ENCODE measurements at regions not wholly inside any gene's neighbourhood (a gene's known extent, or its start where the extent isn't known, plus 50 kb on each side); places are given as distances from the start of the nearest gene placed in this dataset.

DNA sequence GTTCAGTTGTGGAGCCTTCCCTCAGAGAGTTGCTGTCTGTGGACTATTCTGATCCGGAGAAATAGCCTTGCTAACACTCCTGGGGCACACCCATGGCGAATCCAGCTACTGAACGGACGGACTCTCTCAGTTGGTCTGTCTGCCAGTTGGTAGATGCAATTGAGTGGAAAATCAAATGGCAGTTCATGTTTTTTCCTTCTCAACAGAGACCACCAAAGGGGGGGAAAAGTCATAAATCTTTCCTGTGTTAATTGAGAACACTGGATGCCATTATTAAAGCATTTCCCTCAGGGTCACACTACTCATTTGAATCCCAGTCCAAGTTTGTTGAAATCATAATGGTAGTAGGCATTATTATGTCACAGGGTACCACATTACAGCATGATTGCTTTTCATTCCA lies 354.3 kb upstream of the FAR2 start:
- Histone ChIP-seq H3K27ac (ENCODE audit: extremely low read depth, low read depth, low read length) (no peak overlapping the region), H3K4me1 (ENCODE audit: control insufficient read depth, insufficient read depth, low read length) (no peaks in the 10 kb centered on the region), H3K4me3 (ENCODE audit: low read depth, low read length) (no peak overlapping the region), H3K9me3 (ENCODE audit: control insufficient read depth, insufficient read depth, low read depth, low read length) (no peaks in the 10 kb centered on the region), H3K36me3 (ENCODE audit: control insufficient read depth in 2 of 2, insufficient read depth in 1 of 2, low read length in 2 of 2) (no peaks in the 10 kb centered on the region)
- ChIA-PET POLR2A (no interaction called here), CTCF (no interaction called here)
- TF ChIP-seq ZBTB10 (tag by site-specific recombination; IDR thresholded peaks at IDR 0.05) (no peak), ZBTB17 (tag by site-specific recombination; IDR thresholded peaks at IDR 0.05) (no peak), GFI1B (tag by site-specific recombination; IDR thresholded peaks at IDR 0.05) (no peak), ZNF324 (tag by site-specific recombination; IDR thresholded peaks at IDR 0.05) (no peak), ZNF654 (tag by site-specific recombination; IDR thresholded peaks at IDR 0.05; ENCODE audit: low read depth) (no peak), ZNF221 (tag by site-specific recombination; IDR thresholded peaks at IDR 0.05; ENCODE audit: borderline replicate concordance) (no peak), YY2 (tag by site-specific recombination; IDR thresholded peaks at IDR 0.05) (no peak), ZNF658 (tag by site-specific recombination; IDR thresholded peaks at IDR 0.05) (no peak), ZNF555 (tag by site-specific recombination; conservative IDR thresholded peaks at IDR 0.05) (no peak)

DNA sequence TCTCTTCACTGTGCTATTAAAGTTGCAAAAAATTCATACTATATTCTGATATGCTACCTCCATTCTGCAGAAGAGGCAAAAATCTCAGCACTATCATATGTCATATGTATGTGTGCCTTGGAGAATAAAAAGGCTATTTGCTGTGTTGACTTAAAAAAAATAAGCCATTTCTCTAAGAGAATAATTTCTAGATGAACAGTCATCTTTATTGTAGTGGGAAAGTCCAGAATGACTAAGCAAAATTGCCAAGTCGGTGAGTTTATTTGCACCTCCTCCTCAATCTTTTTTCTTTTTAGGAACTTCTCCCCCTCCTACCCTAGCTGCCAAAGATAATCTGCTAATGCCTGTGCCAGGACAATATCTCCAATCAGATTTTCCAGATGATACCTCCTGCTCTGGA lies 353.8 kb upstream of the FAR2 start:
- H3K4me3 ChIP-seq (ENCODE audit: low read depth, low read length): no peak overlapping the region
- ChIA-PET CTCF (no interaction called here), POLR2A (no interaction called here)
- no peaks in the 10 kb centered on the region for H3K36me3 ChIP-seq (ENCODE audit: control insufficient read depth in 2 of 2, insufficient read depth in 1 of 2, low read length in 2 of 2)
- no peak overlapping the region for H3K27ac ChIP-seq (ENCODE audit: extremely low read depth, low read depth, low read length)
- no peaks in the 10 kb centered on the region for H3K9me3 ChIP-seq (ENCODE audit: control insufficient read depth, insufficient read depth, low read depth, low read length)
- TF ChIP-seq, protein P1, sequence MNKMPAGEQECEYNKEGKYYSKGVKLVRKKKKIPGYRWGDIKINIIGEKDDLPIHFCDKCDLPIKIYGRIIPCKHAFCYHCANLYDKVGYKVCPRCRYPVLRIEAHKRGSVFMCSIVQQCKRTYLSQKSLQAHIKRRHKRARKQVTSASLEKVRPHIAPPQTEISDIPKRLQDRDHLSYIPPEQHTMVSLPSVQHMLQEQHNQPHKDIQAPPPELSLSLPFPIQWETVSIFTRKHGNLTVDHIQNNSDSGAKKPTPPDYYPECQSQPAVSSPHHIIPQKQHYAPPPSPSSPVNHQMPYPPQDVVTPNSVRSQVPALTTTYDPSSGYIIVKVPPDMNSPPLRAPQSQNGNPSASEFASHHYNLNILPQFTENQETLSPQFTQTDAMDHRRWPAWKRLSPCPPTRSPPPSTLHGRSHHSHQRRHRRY (tag by site-specific recombination; IDR thresholded peaks at IDR 0.05): no peak
- no peak for TF ChIP-seq SCRT2 (tag by site-specific recombination; IDR thresholded peaks at IDR 0.05)
- TF ChIP-seq ZFP69B (tag by site-specific recombination; IDR thresholded peaks at IDR 0.05): no peak
- TF ChIP-seq ZNF555 (tag by site-specific recombination; conservative IDR thresholded peaks at IDR 0.05): no peak
- TF ChIP-seq ZNF560 (tag by site-specific recombination; IDR thresholded peaks at IDR 0.05; ENCODE audit: borderline replicate concordance): no peak
- TF ChIP-seq TCF7L2 (IDR thresholded peaks at IDR 0.05; ENCODE audit: borderline replicate concordance, low read depth, low read length): no peak
- TF ChIP-seq ZNF211 (tag by site-specific recombination; IDR thresholded peaks at IDR 0.05; ENCODE audit: low read depth): no peak
- TF ChIP-seq ZNF37A (tag by site-specific recombination; IDR thresholded peaks at IDR 0.05): no peak
- TF ChIP-seq ZNF830 (tag by site-specific recombination; IDR thresholded peaks at IDR 0.05; ENCODE audit: low read depth): no peak
- no peak for TF ChIP-seq ZNF510 (tag by site-specific recombination; IDR thresholded peaks at IDR 0.05; ENCODE audit: insufficient replicate concordance)
- no peak for TF ChIP-seq ZNF561 (tag by site-specific recombination; IDR thresholded peaks at IDR 0.05; ENCODE audit: borderline replicate concordance)
- TF ChIP-seq, protein P2, sequence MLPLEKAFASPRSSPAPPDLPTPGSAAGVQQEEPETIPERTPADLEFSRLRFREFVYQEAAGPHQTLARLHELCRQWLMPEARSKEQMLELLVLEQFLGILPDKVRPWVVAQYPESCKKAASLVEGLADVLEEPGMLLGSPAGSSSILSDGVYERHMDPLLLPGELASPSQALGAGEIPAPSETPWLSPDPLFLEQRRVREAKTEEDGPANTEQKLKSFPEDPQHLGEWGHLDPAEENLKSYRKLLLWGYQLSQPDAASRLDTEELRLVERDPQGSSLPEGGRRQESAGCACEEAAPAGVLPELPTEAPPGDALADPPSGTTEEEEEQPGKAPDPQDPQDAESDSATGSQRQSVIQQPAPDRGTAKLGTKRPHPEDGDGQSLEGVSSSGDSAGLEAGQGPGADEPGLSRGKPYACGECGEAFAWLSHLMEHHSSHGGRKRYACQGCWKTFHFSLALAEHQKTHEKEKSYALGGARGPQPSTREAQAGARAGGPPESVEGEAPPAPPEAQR (tag by site-specific recombination; IDR thresholded peaks at IDR 0.05): no peak
- TF ChIP-seq ZNF248 (tag by site-specific recombination; IDR thresholded peaks at IDR 0.05): no peak
- TF ChIP-seq GLIS1 (tag by site-specific recombination; IDR thresholded peaks at IDR 0.05): no peak
- H3K4me1 ChIP-seq (ENCODE audit: control insufficient read depth, insufficient read depth, low read length): no peaks in the 10 kb centered on the region

All from HEK293 (cell line).